Activated CD8-positive, alpha-beta memory T cell treated with anti-CD3 and anti-CD28 coated beads, Interleukin-2, amount 50 U/mL, for 48 hours (primary cell): ENCODE measurements at regions not wholly inside any gene's neighbourhood (a gene's known extent, or its start where the extent isn't known, plus 50 kb on each side); places are given as distances from the start of the nearest gene placed in this dataset.

Source experiments
- DNase-seq: peaks from one replicate; pipeline ENCODE4 v3.0.0-alpha.2; 2020

DNA sequence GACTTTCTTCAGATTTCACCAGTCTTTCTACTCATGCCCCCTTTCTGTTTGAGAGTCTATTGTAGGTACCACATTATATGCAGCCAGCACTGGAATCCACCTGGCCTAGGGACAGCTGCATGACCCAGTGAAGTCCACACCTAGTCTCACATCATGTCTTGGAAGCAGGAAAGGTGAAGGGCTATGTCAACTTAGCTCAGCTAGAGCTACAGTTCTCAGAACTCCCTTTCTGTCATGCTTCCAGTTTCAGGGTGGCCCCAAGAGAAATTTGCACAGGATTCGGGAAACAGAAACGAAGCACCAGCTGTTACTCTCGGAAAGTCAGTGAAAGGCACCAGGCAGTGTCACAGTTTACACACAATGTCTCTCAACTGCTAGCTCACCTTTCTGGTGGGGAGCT lies 51.6 kb upstream of the NLRP1 start:
- no peak for DNase-seq

DNA sequence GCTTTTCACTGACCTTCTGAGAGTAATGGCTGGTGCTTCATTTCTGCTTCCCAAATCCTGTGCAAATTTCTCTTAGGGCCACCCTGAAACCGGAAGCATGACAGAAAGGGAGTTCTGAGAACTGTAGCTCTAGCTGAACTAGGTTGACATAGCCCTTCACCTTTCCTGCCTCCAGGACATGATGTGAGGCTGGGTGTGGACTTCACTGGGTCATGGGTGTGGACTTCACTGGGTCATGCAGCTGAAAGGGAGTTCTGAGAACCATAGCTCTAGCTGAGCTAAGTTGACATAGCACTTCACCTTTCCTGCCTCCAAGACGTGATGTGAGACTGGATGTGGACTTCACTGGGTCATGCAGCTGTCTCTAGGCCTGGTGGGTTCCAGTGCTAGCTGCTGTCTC lies 54.3 kb upstream of the NLRP1 start:
- DNase-seq = no peak

DNA sequence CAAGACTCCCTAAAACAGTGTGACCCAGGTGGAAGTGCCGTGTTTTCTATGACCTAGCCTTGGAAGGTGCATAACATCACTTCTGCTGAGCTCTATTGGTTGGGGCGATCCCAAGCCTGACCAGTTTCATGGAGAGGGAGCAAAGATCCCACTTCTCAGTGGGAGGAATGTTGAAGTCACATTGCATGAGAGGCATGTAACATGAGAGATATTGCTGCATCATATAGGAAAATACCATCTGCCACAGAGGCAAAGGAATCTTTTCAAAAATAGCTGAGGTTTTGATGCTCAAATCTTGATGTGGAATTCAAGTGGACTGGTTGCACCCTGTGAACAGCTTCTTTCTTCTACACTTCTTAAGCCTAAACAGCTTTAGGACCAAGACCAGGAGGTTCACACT lies 56.4 kb upstream of the NLRP1 start:
- DNase-seq = no peak

DNA sequence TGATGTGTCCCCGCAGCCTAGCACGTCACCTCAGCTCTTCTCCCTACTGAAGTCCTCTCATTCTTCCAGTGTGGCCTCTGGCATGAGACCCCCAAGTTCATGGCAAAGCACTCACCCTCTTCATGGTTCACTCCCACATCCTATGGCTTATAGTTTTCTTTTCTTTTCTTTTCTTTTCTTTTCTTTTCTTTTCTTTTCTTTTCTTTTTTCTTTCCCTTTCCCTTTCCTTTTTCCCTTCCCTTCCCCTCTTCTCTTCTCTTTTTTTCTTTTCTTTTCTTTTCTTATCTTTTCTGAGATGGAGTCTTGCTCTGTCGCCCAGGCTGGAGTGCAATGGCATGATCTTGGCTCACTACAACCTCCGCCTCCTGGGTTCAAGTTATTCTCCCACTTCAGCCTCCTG lies 58.4 kb upstream of the NLRP1 start:
- no peak for DNase-seq

DNA sequence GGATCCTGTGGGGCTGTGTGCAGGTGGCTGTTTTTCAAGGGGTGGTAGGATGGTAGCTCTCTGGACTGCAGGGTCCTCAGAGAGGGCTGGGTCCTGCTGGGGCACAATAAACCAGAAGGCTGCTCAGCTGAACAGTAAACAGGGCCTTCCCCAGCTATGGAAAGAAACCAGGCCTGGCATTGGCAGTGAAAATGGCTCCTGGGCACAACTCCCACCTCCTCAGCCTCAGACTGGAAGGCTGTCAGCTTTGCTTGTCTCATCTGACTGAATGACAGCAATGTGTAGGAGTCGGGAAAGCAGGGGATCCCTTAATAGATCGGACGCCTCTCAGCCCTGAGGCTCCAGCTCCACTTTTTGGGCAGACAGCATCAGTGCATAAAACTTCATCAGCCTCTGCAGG lies 59.8 kb upstream of the NLRP1 start:
- no peak for DNase-seq

DNA sequence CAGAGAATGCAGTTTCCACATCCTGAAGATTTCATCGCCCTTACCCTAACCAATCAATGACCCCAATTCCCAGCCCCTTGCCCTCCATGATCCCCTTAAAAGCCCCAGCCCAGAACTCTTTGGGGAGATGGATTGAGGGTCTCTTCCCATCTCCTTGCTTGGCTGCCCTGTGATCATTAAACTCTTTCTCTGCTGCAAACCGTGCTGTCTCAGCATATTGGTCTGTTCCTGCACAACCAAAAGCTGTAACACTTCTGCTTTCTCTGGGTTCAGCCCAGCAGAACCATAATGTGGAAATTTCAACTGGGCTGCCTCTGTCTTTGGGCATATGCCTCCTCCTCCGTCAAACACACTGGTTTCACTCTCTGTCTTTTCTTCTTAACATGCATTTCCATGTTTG lies 67.0 kb upstream of the NLRP1 start:
- no peak for DNase-seq

DNA sequence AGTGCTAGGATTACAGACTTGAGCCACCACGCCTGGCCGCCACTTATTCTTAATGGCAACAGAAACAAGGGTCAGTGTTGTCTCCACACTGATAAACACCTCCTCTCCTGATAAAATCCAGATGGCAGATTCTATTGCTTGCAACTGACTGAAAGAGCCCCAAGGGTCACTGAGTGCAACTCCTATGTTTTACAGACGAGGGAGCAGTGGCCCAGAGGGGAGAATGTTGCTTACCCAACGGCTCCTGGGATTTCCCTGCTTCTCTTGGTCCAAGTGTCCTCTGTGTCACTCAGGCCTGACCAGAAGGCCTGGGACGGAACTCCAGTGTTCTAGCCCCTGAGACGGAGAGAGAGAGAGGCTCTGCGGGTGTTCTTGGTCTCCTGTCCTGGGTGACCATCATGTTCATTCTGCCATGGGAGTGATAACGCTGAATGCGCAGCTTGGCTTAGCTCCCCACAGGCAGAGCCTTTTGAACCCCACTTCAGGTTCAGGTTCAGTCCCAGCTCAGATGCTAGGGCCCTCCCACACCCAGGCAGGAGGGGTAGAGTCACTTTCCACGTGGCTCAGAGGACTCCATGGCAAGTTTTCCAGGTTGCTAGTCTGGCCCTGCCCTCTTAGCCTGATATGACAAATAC lies 77.3 kb upstream of the NLRP1 start:
- DNase-seq = no peak

DNA sequence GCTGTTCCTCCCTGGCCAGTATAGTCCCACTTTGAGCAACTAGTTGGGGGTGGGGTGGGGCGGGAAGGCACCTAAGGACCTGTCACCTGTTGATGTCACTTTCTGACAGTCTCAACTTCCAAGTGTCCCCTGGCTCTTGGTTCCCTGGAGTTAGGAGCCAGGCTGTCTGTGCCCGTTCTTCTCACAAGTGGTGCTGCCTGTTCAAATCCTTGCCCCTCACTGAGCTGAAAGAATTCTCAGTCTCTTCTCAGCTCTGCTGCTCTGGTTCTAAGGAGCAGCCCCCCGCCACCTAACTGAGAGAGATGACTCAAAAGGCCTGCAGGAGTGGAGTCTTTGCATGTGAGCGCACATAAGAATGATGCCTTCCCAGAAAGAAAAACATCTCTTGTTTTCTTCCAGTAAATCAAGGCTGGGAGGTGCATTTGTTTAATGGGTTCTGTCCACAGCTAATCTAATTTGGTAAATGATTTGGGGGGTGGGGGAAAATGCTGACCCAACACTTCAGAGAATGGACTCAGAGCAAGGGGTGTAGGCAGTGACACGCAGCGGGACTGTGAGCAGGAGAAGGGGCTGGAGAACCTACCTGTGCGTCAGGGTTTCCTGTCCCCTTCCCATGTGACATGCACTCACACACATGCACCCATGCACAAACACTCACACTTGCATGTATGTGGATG lies 78.2 kb upstream of the NLRP1 start:
- no peak for DNase-seq

DNA sequence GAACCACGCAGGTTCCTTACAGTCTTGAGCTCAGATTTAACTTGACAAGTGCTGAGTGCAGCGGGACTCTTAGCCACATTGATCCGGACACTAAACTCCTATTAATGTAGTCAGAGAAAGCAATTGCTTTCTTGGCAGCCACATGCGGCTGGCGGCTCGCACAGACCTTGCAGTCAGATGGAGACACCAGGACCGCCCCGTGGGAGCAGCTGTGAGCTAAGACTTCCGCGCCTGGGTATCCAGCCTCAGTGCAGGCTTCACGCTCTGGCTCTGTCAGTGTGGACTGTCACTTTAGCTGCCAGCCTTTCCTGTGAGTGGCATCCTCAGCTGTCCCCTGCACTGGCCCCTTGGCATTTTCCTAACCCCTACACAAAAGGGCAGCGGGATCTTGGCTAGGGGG lies 80.9 kb upstream of the NLRP1 start:
- no peak for DNase-seq

DNA sequence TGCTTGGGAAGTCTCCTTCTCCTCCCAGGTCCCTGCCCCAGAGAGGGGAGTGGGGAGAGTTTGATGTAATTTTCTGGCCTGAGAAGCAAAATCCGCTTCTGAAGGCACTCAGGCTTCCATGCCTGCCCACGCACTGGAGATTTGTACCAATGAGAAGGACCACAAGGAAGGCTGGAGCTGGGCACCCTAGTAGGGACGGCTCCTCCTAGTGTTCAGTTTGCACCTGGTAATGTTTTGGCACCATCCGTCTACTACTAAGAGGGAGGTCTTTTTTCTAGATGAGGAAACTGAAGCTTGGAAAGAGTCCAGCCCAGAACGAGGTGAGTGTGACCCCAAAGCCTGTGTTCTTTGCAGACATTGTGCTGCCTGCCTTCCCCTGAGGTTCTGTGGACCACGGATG lies 83.6 kb upstream of the NLRP1 start:
- DNase-seq = no peak

DNA sequence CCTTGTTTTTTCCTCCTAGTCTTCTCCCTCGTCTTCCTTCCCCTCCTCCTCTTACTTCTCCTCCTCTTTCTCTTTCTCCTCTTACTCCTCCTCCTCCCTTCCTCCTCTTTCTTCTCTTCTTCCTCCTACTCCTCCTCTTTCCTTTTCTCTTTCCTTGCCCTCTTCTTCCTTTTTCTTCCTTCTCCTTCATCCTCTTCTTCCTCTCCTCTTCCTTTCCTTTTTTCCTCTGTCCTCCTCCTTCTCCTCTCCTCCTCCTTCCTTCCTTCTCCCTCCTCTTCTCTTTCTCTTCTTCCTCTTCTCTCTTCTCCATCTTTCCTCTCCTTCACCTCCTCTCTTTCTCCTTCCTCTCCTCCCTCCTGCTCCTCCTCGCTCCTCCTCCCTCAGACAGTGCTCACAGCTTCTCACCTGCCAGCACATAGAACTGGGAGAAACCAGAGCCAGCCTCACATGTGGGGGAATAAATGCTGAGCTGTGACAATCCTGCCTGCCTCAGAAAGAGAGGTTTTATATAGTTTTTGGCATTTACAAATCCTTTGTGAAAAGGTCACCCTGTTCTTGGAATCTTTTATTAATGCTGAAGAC lies 84.3 kb upstream of the NLRP1 start:
- DNase-seq = no peak

DNA sequence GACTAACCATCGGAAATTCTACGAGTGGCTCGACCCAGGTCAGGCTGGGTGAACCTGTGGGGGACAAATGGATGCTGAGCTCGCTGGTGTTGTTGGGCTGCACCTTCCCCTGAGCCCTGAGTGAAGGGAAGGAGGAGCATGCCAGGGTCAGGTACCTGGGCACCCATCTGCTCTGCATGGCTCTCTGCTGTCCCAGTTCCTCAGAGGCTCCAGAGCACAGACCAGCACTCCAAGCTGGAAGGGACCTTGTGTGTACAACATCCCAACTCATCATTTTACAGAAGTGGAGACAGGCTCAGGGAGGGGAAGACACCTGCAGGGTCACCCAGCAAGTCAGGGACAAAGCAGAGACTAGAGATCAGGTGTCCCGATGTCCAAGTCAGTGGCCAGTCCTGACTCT lies 84.9 kb upstream of the NLRP1 start:
- DNase-seq = no peak

DNA sequence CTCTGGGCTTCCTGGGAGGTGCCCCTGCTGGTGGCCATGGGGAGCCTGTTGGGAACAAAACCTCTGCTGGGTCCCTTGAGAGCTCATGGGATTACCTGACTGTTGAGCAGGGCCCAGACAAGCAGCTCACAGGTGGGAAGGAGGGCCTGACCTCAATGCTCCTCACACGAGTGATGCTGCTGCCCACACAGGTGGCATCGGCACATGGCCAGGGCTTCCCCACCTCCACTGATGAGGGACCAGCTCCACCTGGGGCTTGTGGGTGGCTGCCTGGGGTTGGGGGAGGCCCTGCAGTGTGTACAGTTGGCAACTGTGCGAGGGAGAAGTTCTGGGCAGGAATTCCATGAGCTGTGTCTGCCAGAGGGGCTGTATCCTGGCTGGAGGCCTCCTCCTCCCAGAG lies 87.8 kb upstream of the NLRP1 start:
- no peak for DNase-seq

DNA sequence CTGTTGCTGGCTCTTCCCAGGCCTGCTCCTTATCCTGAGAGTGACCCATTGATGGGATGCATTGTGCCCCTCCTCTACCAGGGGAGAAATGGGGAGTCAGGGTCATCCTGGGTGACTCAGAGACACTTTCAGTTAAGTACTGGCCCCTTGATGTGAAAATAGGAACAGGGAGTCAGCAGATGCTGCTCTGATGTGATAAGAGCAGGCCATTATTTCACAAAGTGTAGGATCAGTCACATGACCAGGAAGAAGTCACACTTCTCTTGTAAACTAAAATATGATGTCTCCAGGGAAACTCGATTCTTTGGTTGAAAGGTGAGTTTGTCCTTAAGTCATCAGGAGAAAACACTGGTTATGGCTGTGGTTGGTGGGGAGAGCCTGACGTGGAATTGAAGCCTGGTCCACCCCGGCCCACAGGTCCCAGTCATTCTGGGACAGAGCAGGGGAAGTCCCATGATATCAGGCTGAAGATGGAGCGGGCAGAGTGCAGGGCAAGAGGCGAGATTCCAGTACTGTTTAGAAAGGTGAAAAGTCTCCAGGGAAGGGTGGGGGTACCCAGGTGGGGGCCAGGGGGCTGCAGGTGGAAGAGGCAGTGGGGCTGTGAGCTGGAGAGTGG lies 88.6 kb upstream of the NLRP1 start:
- DNase-seq = no peak

DNA sequence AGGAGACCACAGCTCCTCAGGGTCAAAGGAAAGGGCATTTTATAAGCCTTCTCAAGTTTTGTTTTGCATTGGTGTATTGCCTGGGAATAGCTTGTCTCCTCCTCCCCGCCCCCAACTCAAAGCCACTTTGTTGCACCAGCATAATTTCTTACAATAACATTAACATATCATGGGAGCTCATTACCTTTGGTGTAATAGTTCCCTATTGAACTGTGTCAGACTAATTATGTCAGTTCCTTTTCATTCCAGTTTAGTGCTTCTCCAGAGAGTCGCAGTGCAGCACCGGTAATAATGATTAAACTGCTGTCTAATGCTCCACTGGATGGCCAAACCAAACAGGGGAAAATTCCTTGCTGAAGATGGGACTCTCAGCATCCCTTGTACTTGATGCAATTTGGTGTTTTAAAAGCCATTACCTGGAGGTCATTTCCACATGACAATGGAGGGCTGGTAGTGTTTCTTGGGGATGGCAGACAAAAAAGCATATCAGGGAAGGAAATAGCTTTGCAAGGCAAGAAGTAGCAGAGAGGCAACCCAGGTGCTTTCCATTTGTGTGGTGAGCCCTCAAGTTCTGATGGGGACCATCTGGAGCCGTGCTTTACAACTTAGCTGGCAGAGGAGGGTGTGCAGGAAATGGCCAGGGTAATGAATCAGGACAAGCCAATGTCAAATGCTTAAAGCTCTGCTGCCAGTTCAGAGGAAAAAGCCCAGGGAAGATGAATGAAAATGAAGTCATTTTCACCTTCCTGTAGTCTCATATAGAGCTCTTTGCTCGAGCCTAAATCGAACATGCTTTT lies 91.5 kb upstream of the NLRP1 start:
- no peak for DNase-seq

DNA sequence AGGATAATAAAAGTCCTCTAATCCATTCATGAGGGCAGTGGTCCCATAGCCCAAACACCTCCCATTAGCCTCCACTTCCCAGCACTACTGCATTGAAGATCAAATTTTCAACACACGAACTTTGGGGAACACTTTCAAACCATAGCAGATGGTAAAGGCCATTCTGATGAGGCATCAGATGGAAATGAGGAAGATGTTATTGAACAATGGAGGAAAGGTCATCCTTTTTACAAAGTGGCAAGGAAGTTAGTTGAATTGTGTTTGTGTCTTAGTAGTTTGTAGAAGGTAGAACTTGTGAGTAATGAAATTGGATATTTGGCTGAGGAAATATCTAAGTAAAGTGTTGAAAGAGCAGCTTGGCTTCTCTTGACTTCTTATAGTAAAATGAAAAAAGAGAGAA lies 93.3 kb upstream of the NLRP1 start:
- no peak for DNase-seq

DNA sequence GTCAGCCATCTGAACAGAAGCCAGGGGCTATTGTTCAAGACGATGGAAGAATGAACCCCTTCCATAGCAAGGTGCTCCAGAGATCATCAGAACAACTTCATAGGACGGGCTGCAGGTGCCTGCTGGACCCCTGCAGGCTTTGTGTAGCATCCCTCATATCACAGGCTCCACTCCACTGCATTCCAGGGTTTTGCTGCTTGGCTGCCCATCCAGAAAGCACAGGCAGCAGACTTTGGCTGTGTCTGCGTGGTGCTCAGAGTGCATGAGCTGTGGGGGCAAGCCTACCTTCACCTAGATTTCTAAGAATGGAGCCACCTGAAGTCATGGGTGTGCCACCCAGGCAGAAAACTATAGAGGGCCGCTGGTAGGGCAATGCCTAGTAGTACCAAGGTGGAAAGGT lies 93.9 kb upstream of the NLRP1 start:
- DNase-seq = no peak

DNA sequence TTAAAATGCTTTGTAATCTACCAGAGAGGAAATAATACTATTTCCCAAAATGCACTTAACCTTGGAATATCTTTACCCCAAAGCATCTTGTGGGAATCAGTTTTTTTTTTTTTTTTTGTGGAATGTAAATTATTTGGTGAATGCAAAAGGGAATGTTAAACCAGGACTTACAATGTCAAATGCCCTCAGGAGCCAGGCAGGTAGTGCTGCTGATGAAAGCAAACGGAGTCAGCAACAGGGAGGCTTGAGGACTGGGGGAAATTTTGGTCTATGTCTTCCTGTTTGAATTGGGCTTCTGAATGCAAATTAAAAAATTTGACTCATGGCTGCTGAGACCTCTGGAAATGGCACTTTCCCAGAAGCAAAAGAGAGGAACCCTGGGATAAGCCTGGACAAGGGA lies 96.5 kb upstream of the NLRP1 start:
- no peak for DNase-seq

DNA sequence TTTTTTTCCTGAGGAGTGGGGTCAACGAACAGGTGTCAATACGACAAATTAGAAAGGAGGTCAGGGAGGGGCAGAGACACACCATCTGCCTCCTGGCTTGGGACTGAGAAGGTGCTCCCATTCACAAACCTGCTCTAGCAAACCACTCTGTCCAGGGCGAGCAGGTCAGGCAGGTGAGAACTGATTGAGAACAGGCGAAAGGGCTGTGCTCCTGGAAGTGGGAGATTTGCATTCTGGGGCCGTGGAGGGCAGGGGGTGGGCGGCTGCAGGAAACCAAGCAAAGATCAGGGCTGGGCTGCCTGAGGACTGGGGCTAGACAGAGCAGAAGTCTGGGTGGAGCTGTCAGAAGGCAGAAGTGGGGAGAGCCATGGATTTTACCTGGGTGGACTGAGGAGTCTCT lies 98.9 kb upstream of the NLRP1 start:
- DNase-seq = no peak

DNA sequence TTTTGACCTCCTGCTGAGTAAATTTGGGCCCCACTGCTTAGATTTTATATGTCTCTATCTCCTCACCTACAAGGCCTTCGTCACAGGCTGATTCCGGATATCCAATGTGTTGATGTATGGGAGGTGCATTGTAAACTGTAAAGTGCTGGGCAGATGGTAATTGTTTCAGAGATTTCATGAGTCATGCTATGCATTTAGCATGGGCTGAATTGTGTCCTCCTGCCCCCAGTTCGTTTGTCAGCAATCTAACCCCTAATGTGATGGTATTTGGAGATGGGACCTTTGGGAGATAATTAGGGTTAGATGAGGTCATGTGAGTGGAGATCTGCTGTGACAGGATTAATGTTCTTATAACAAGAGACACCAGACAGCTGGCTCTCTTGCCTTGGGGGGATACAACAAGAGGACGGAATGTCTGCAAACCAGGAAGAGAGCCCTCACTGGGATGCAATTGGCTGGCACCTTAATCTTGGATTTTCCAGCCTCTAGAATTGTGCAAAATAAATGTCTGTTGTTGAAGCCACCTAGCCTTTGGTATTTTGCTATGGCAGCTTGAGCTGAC lies 101.8 kb upstream of the NLRP1 start:
- DNase-seq = no peak

DNA sequence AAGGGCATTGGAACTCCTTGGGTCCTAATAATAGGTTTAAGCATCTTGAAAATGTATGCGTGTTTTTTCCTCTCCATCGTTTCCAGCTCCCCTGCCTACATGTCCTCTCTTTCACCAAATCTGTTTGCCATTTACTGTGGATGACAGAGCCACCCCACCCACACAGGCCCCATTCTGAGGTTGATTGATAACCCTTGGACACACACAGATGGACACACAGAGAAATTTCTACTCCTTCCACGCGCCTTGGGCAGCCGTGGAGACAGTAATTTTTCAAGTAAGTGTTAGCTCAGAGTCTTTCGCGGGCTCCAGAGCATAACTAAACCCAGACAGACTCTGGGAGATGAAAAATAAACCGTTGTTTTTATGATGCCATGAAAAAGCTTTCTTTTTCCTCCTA lies 103.3 kb upstream of the NLRP1 start:
- DNase-seq = no peak

DNA sequence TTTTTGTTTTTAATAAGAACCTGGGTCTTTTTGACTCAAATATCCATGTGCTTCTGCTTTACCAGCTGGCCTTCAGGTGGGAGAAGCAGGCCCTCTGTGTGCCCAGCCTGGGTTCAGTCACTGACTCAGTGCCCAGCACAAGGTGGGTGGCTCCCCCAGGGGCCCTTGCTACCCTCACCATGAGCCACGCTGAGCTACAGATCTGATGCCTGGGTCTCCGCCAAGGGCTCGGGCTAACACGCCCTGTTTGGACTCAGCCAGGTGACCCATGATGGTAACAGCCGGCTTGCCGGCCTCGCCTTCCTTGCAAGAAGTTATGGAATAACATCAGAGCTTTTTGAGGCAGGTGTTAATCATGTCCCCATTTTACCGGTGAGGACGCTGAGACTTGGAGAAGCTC lies 109.5 kb upstream of the NLRP1 start:
- DNase-seq = no peak

DNA sequence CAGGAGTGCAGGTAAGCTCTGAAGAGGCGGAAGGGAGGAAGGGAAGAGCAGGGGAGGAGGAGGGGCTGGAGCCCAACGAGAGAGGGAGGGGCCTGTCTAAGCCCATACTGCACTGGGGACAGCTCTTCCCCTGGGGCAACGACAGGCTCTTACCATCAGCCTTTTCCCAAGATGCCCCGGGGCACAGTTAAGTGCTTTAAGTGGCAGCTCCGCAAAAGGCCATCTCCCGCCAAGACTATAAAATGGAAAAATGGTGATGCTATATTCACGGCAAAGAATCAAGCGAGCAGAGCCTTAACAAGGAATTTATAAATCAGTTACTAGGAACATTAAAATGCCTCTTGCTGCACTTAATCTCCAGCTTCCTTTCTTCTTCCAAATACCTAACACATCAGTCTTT lies 110.2 kb upstream of the NLRP1 start:
- no peak for DNase-seq
